SK-N-SH (cell line): ENCODE measurements at regions not wholly inside any gene's neighbourhood (a gene's known extent, or its start where the extent isn't known, plus 50 kb on each side); places are given as distances from the start of the nearest gene placed in this dataset.

Source experiments
- CTCF ChIA-PET: fragments of 300-600, 350-600 bp; formaldehyde crosslinking; extraction: SDS; loops from one replicate; lab custom pipeline; 2021; lab: Yijun Ruan, JAX
- POLR2A ChIA-PET: fragments of 350-600 bp; sonication (Branson Sonifier 250); formaldehyde crosslinking; extraction: SDS; loops from one replicate; lab custom pipeline; 2020; ENCODE audit warnings: antibody characterized with exemption, inconsistent platforms; lab: Yijun Ruan, JAX
- DNase-seq: peaks from one replicate; pipeline ENCODE4 v3.0.0; 2012
- H2AFZ ChIP-seq: fragments of 200-600 bp; sonication (generic); 2 replicates; pipeline ENCODE4 v1.8.1; 2016; ENCODE audit warnings: antibody characterized with exemption, mild to moderate bottlenecking, low read depth
- H3F3A ChIP-seq: fragments of 200-600 bp; sonication (generic); replicated peaks from 2 replicates; pipeline ENCODE3; 2016; ENCODE audit warnings: antibody characterized with exemption, mild to moderate bottlenecking; ENCODE audit not compliant: insufficient read depth
- H3K27ac ChIP-seq, 2 experiments: fragments of 200-500 bp in 1 of 2; fragments of 200-600 bp in 1 of 2; sonication (Bioruptor generic) in 1 of 2; sonication (generic), shearing (Covaris generic) in 1 of 2; 2 replicates each; pipeline versions ENCODE4 v1.5.1 to v1.6.1; 2014 to 2016; ENCODE audit warnings: low read depth in 2 of 2, inconsistent platforms in 1 of 2, low read length in 1 of 2, mild to moderate bottlenecking in 1 of 2, mixed read lengths in 1 of 2
- H3K27me3 ChIP-seq: fragments of 200-600 bp; sonication (generic), shearing (Covaris generic); 2 replicates; pipeline ENCODE4 v1.6.1; 2016; ENCODE audit warnings: mixed run types; ENCODE audit not compliant: insufficient read depth
- H3K36me3 ChIP-seq, 2 experiments: fragments of 200-500 bp in 1 of 2; fragments of 200-600 bp in 1 of 2; sonication (Bioruptor generic) in 1 of 2; sonication (generic) in 1 of 2; replicated peaks in 1 of 2; 2 replicates each; pipeline versions ENCODE3 to v1.5.1; 2014 to 2016; ENCODE audit warnings: low read length in 1 of 2, mild to moderate bottlenecking in 1 of 2; ENCODE audit not compliant: insufficient read depth in 2 of 2, control insufficient read depth in 1 of 2
- H3K4me1 ChIP-seq, 2 experiments: fragments of 200-500 bp in 1 of 2; fragments of 200-600 bp in 1 of 2; sonication (Bioruptor generic) in 1 of 2; sonication (generic), shearing (Covaris generic) in 1 of 2; 2 replicates each; pipeline versions ENCODE4 v1.5.1 to v1.6.1; 2014 to 2016; ENCODE audit warnings: low read depth in 1 of 2, low read length in 1 of 2, mixed run types in 1 of 2; ENCODE audit not compliant: insufficient read depth in 2 of 2, control insufficient read depth in 1 of 2
- H3K4me2 ChIP-seq: fragments of 200-600 bp; sonication (generic), shearing (Covaris generic); 2 replicates; pipeline ENCODE4 v1.6.1; 2017; ENCODE audit warnings: mixed run types
- H3K4me3 ChIP-seq, 2 experiments: fragments of 200-500 bp in 1 of 2; fragments of 200-600 bp in 1 of 2; sonication (Bioruptor generic) in 1 of 2; sonication (generic), shearing (Covaris generic) in 1 of 2; 2 replicates each; pipeline versions ENCODE4 v1.5.1 to v1.8.1; 2014 to 2016; ENCODE audit warnings: low read depth in 2 of 2, inconsistent platforms in 1 of 2, low read length in 1 of 2, mild to moderate bottlenecking in 1 of 2, mixed read lengths in 1 of 2, moderate library complexity in 1 of 2
- H3K79me2 ChIP-seq: fragments of 200-600 bp; sonication (generic); 2 replicates; pipeline ENCODE4 v1.8.1; 2017; ENCODE audit warnings: mild to moderate bottlenecking; ENCODE audit not compliant: insufficient read depth
- H3K9ac ChIP-seq: fragments of 200-600 bp; sonication (generic); 2 replicates; pipeline ENCODE4 v1.6.1; 2017; ENCODE audit warnings: mixed run types
- H3K9me2 ChIP-seq: fragments of 200-600 bp; sonication (generic); 2 replicates; pipeline ENCODE4 v1.6.1; 2017; ENCODE audit warnings: mixed run types
- H3K9me3 ChIP-seq: fragments of 200-600 bp; sonication (generic); 2 replicates; pipeline ENCODE4 v1.6.1; 2017; ENCODE audit warnings: mixed run types, mild to moderate bottlenecking, moderate library complexity
- H4K20me1 ChIP-seq: fragments of 200-600 bp; sonication (generic); 2 replicates; pipeline ENCODE4 v1.6.1; 2017; ENCODE audit warnings: mild to moderate bottlenecking, mixed run types; ENCODE audit not compliant: insufficient read depth
- CHD2 ChIP-seq: fragments of 150-350 bp; IDR thresholded peaks from 2 replicates; pipeline ENCODE4 v1.6.1; 2018; ENCODE audit warnings: low read length; ENCODE audit not compliant: partially characterized antibody
- CTCF ChIP-seq: fragments of 200-600 bp; sonication (generic); IDR thresholded peaks from 2 replicates; pipeline ENCODE4 v1.6.1; 2017; ENCODE audit warnings: antibody characterized with exemption, mild to moderate bottlenecking, moderate library complexity
- ELF1 ChIP-seq: IDR thresholded peaks from 2 replicates; pipeline ENCODE4 v1.4.0; 2012
- EP300 ChIP-seq, 2 experiments: IDR thresholded peaks; 2 replicates each; pipeline versions ENCODE4 v1.4.0 to v1.6.1; 2012; ENCODE audit warnings: borderline replicate concordance in 1 of 2, low read depth in 1 of 2, low read length in 1 of 2
- FOSL2 ChIP-seq: IDR thresholded peaks from 2 replicates; pipeline ENCODE4 v1.4.0; 2012; ENCODE audit warnings: low read depth, mild to moderate bottlenecking, moderate library complexity, borderline replicate concordance
- FOXJ3 ChIP-seq: sonication (generic); formaldehyde crosslinking; IDR thresholded peaks from 2 replicates; pipeline ENCODE4 v1.5.1; 2020; ENCODE audit warnings: mild to moderate bottlenecking, missing genetic modification reagents
- FOXM1 ChIP-seq: IDR thresholded peaks from 2 replicates; pipeline ENCODE4 v1.4.0; 2012; ENCODE audit warnings: low read depth, mild to moderate bottlenecking
- GABPA ChIP-seq: IDR thresholded peaks from 2 replicates; pipeline ENCODE4 v1.4.0; 2012; ENCODE audit warnings: low read depth, mild to moderate bottlenecking
- IRF3 ChIP-seq: fragments of 150-350 bp; IDR thresholded peaks from 2 replicates; pipeline ENCODE4 v1.6.1; 2016; ENCODE audit warnings: mild to moderate bottlenecking, low read depth, low read length
- JUND ChIP-seq: IDR thresholded peaks from 2 replicates; pipeline ENCODE4 v1.4.0; 2012
- MEF2A ChIP-seq: IDR thresholded peaks from 2 replicates; pipeline ENCODE4 v1.4.0; 2012; ENCODE audit warnings: low read depth, borderline replicate concordance
- MXI1 ChIP-seq: IDR thresholded peaks from 2 replicates; pipeline ENCODE4 v1.6.1; 2012; ENCODE audit warnings: mild to moderate bottlenecking, low read depth, low read length, improper control_type of control experiment
- NFIC ChIP-seq: IDR thresholded peaks from 2 replicates; pipeline ENCODE4 v1.4.0; 2012; ENCODE audit warnings: borderline replicate concordance
- NRF1 ChIP-seq: IDR thresholded peaks from 2 replicates; pipeline ENCODE4 v1.6.1; 2012; ENCODE audit warnings: low read depth, mild to moderate bottlenecking, low read length
- PBX3 ChIP-seq: IDR thresholded peaks from 2 replicates; pipeline ENCODE4; 2012
- POLR2AphosphoS5 ChIP-seq: IDR thresholded peaks from 2 replicates; pipeline ENCODE4 v1.6.1; 2012; ENCODE audit warnings: low read depth, low read length
- RFX5 ChIP-seq: IDR thresholded peaks from 2 replicates; pipeline ENCODE4 v1.6.1; 2012; ENCODE audit warnings: mild to moderate bottlenecking, improper control_type of control experiment, low read length
- RXRA ChIP-seq: IDR thresholded peaks from 2 replicates; pipeline ENCODE4 v1.4.0; 2012; ENCODE audit warnings: low read depth, mild to moderate bottlenecking, borderline replicate concordance
- SIN3A ChIP-seq: IDR thresholded peaks from 2 replicates; pipeline ENCODE4 v1.6.1; 2012; ENCODE audit warnings: low read depth, mild to moderate bottlenecking, low read length, moderate library complexity, borderline replicate concordance
- SMC3 ChIP-seq: IDR thresholded peaks from 2 replicates; pipeline ENCODE4 v1.6.1; 2012; ENCODE audit warnings: low read depth, low read length, improper control_type of control experiment
- TAF1 ChIP-seq: IDR thresholded peaks from 2 replicates; pipeline ENCODE4 v1.6.1; 2012; ENCODE audit warnings: low read depth, mild to moderate bottlenecking, low read length, moderate library complexity, borderline replicate concordance
- TEAD4 ChIP-seq: IDR thresholded peaks from 2 replicates; pipeline ENCODE4 v1.4.0; 2012; ENCODE audit warnings: mild to moderate bottlenecking, borderline replicate concordance; ENCODE audit not compliant: insufficient read depth
- USF2 ChIP-seq: fragments of 150-350 bp; IDR thresholded peaks from 2 replicates; pipeline ENCODE4 v1.6.1; 2017; ENCODE audit warnings: antibody characterized with exemption, low read length, low read depth, borderline replicate concordance
- WGBS: methylation state at CpG from one replicate; pipeline ENCODE4 v1.1.6; 2017; ENCODE audit warnings: low lambda C conversion rate; 5-methylcytosine and 5-hydroxymethylcytosine counted together
- TF ChIP-seq, protein P1 (sequence below): IDR thresholded peaks from 2 replicates; pipeline ENCODE4 v1.4.0; 2012; ENCODE audit warnings: low read depth, borderline replicate concordance

GRCh38 chr18:40739029-40739428 lies 1216.0 kb upstream of the PIK3C3 start:
- no peak for DNase-seq
- H3K4me1 ChIP-seq: no peaks in the 10 kb centered on the region; a peak in 1 of 4 replicates
- no peaks in the 10 kb centered on the region for H3K27me3 ChIP-seq
- H3K9me3 ChIP-seq: no peaks in the 10 kb centered on the region
- ChIA-PET POLR2A (no interaction called here), CTCF (no interaction called here)
- no peaks in the 10 kb centered on the region for H3K79me2 ChIP-seq
- H3K4me3 ChIP-seq: no peak overlapping the region
- H3K4me2 ChIP-seq: no peak overlapping the region
- TF ChIP-seq NRF1: no peak
- no peak for TF ChIP-seq SIN3A
- no peak for TF ChIP-seq PBX3
- TF ChIP-seq TEAD4: no peak
- no peak for TF ChIP-seq JUND
- no peak for TF ChIP-seq MEF2A
- no peak for TF ChIP-seq SMC3
- no peak for TF ChIP-seq IRF3
- no peak for TF ChIP-seq FOXJ3
- TF ChIP-seq EP300 (IDR thresholded peaks at IDR 0.05; ENCODE audit: borderline replicate concordance in 1 of 2, low read depth in 1 of 2, low read length in 1 of 2): no peak
- TF ChIP-seq FOSL2: no peak
- TF ChIP-seq RFX5: no peak
- no peak for TF ChIP-seq FOXM1
- TF ChIP-seq TAF1: no peak
- TF ChIP-seq GABPA: no peak
- TF ChIP-seq RXRA: no peak
- TF ChIP-seq NFIC: no peak
- no peak for TF ChIP-seq POLR2AphosphoS5
- H3K36me3 ChIP-seq: no peaks in the 10 kb centered on the region
- no peaks in the 10 kb centered on the region for H3K9me2 ChIP-seq
- H2AFZ ChIP-seq: no peak overlapping the region
- H4K20me1 ChIP-seq: no peaks in the 10 kb centered on the region
- H3K27ac ChIP-seq: no peak overlapping the region
- H3F3A ChIP-seq: no peaks in the 10 kb centered on the region
- H3K9ac ChIP-seq: no peak overlapping the region
- WGBS: 29% methylated on average over 1 of the region's 1 CpG

GRCh38 chr18:40738321-40738880 lies 1216.6 kb upstream of the PIK3C3 start:
- H3K9me3 ChIP-seq: no peaks in the 10 kb centered on the region
- WGBS: 68% methylated on average over 4 of the region's 4 CpGs
- POLR2A ChIA-PET: no interaction called here
- TF ChIP-seq CTCF (no peak), CHD2 (no peak), ELF1 (no peak), USF2 (no peak), NFIC (no peak), FOSL2 (no peak), RXRA (no peak), FOXJ3 (no peak), RFX5 (no peak), SIN3A (no peak), MXI1 (no peak), NRF1 (no peak)
- TF ChIP-seq, protein P1, sequence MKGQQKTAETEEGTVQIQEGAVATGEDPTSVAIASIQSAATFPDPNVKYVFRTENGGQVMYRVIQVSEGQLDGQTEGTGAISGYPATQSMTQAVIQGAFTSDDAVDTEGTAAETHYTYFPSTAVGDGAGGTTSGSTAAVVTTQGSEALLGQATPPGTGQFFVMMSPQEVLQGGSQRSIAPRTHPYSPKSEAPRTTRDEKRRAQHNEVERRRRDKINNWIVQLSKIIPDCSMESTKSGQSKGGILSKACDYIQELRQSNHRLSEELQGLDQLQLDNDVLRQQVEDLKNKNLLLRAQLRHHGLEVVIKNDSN: no peak

More at GRCh38 chr18:40738321-40738880, 1216.6 kb upstream of the PIK3C3 start:
- Histone ChIP-seq H4K20me1 (no peaks in the 10 kb centered on the region), H3F3A (no peaks in the 10 kb centered on the region), H3K9me2 (no peaks in the 10 kb centered on the region), H3K4me1 (no peaks in the 10 kb centered on the region; a peak in 1 of 4 replicates), H3K79me2 (no peaks in the 10 kb centered on the region), H3K9ac (no peak overlapping the region), H2AFZ (no peak overlapping the region), H3K27me3 (no peaks in the 10 kb centered on the region), H3K4me3 (no peak overlapping the region), H3K27ac (no peak overlapping the region), H3K36me3 (no peaks in the 10 kb centered on the region), H3K4me2 (no peak overlapping the region)
- DNase-seq: no peak
- CTCF ChIA-PET: no interaction called here
